Heart left ventricle (tissue), 13 donors: ENCODE measurements at regions not wholly inside any gene's neighbourhood (a gene's known extent, or its start where the extent isn't known, plus 50 kb on each side); places are given as distances from the start of the nearest gene placed in this dataset.

Experiments used
- CTCF ChIP-seq, 12 donors: fragments of 200-600 bp; sonication (generic) in 4 of 12; IDR thresholded peaks; one replicate each; pipeline versions ENCODE4 v1.5.0 to v1.8.0; 2018 to 2022; ENCODE audit warnings: antibody characterized with exemption in 12 of 12, mild to moderate bottlenecking in 5 of 12
- POLR2A ChIP-seq, 2 donors: fragments of 450-650 bp; IDR thresholded peaks; one replicate each; pipeline ENCODE4 v1.6.1; 2017; ENCODE audit warnings: antibody characterized with exemption in 2 of 2, mild to moderate bottlenecking in 2 of 2, moderate library complexity in 2 of 2
- donor health status: ischemic (EF 13 %, LVEDD 7.1; RV severe dilation, severe dysfunction).
- donor health status: DM: no; HTN: yes; CAD: no.
- donor health status: DM: no; HTN: no; CAD: no.
- donor health status: ischemic (EF 25% LVEDD 6.9; RV normal size, moderate dysfunction).
- donor health status: ischemic (EF 25% LVEDD 5.7; RV mildly dilated, moderate dysfunction).
- donor health status: ischemic (EF 35%, LVEDD 5.7; RV mildly dilated, moderate dysfunction).
- donor health status: nonischemic (EF 11% LVEDD 7.7; RV severe dilation, severe dysfunction).
- donor health status: DM: yes; HTN: yes; CAD: no.
- donor health status: PGD.
- donor health status: ischemic (EF 29% LVEDD 5.4; RV normal size, mild dysfunction).
- donor health status: nonischemic (EF 23%, LVEDD 6.1; RV moderate dilation, normal function).

GRCh38 chr14:101066826-101067510, 163.4 kb upstream of the RTL1 start:
- no peak for TF ChIP-seq CTCF (IDR thresholded peaks at IDR 0.05)
- TF ChIP-seq POLR2A (IDR thresholded peaks at IDR 0.05): no peak
